T-cell (primary cell): ENCODE measurements at regions not wholly inside any gene's neighbourhood (a gene's known extent, or its start where the extent isn't known, plus 50 kb on each side); places are given as distances from the start of the nearest gene placed in this dataset.

Experiments
- ATAC-seq, 4 experiments: fragments of 200-7000 bp in 3 of 4; fragments of 150-1000 bp in 1 of 4; cut with Tn5 transposase; replicated peaks in 1 of 4; 1 replicate in 3 of 4; 2 replicates in 1 of 4; pipeline ENCODE4 v1.10.0; 2021; ENCODE audit warnings: moderate library complexity in 3 of 4, mild to moderate bottlenecking in 2 of 4, moderate number of reproducible peaks in 1 of 4
- CTCF ChIA-PET, 2 donors: fragments of 300-600 bp; sonication (Branson Sonifier 250); formaldehyde crosslinking; loops; one replicate each; lab custom pipeline; 2022; ENCODE audit warnings: antibody characterized with exemption in 2 of 2; lab: Charles Lee
- POLR2A ChIA-PET, 2 donors: fragments of 300-600 bp; sonication (Branson Sonifier 250); formaldehyde crosslinking; loops; one replicate each; lab custom pipeline; 2022; ENCODE audit warnings: antibody characterized with exemption in 2 of 2; lab: Charles Lee
- DNase-seq, 35 experiments: peaks; one replicate each; pipeline versions ENCODE4 v3.0.0 to v3.0.0-alpha.2; 2013 to 2023
- H3K27ac ChIP-seq: one replicate; pipeline ENCODE4 v1.5.1; 2013; ENCODE audit warnings: low read length
- H3K27me3 ChIP-seq, 2 experiments: replicated peaks in 1 of 2; 1 replicate in 1 of 2; 2 replicates in 1 of 2; pipeline versions ENCODE4 v1.6.1 to v1.7.0; 2013; ENCODE audit warnings: low read length in 1 of 2, mixed read lengths in 1 of 2; ENCODE audit not compliant: control insufficient read depth in 2 of 2, insufficient read depth in 2 of 2; ENCODE audit errors: extremely low read depth in 1 of 2
- H3K36me3 ChIP-seq, 2 donors: 1 replicate in 1 of 2; 2 replicates in 1 of 2; pipeline versions ENCODE4 v1.6.1 to v1.7.0; 2013; ENCODE audit warnings: low read length in 1 of 2; ENCODE audit not compliant: control insufficient read depth in 2 of 2, insufficient read depth in 1 of 2; ENCODE audit errors: extremely low read depth in 1 of 2
- H3K4me1 ChIP-seq, 2 experiments: 1 replicate in 1 of 2; 2 replicates in 1 of 2; pipeline versions ENCODE4 v1.6.1 to v1.7.0; 2013; ENCODE audit warnings: low read length in 2 of 2, mixed read lengths in 1 of 2; ENCODE audit not compliant: insufficient read depth in 2 of 2, control insufficient read depth in 1 of 2; ENCODE audit errors: extremely low read depth in 1 of 2
- H3K4me3 ChIP-seq, 2 donors: 1 replicate in 1 of 2; 2 replicates in 1 of 2; pipeline versions ENCODE4 v1.5.1 to v1.7.0; 2013; ENCODE audit warnings: mild to moderate bottlenecking in 2 of 2, low read length in 1 of 2, moderate library complexity in 1 of 2; ENCODE audit not compliant: control insufficient read depth in 1 of 2; ENCODE audit errors: extremely low read depth in 1 of 2
- H3K9me3 ChIP-seq: 2 replicates; pipeline ENCODE4 v1.7.0; 2013
- H3K27ac Mint-ChIP-seq, 2 donors: one replicate each; pipeline ENCODE4 v1.8.0; 2020 to 2021; ENCODE audit warnings: mild to moderate bottlenecking in 2 of 2, mixed read lengths in 2 of 2
- H3K27me3 Mint-ChIP-seq, 2 donors: one replicate each; pipeline ENCODE4 v1.8.0; 2021 to 2022; ENCODE audit warnings: mixed read lengths in 2 of 2
- H3K36me3 Mint-ChIP-seq: one replicate; pipeline ENCODE4 v1.8.0; 2021; ENCODE audit warnings: mixed read lengths
- H3K4me1 Mint-ChIP-seq, 3 donors: one replicate each; pipeline ENCODE4 v1.8.0; 2020 to 2022; ENCODE audit warnings: mixed read lengths in 3 of 3, mild to moderate bottlenecking in 1 of 3
- H3K4me3 Mint-ChIP-seq, 3 donors: one replicate each; pipeline ENCODE4 v1.8.0; 2020 to 2022; ENCODE audit warnings: mild to moderate bottlenecking in 3 of 3, mixed read lengths in 3 of 3, moderate library complexity in 3 of 3
- H3K9me3 Mint-ChIP-seq, 3 donors: one replicate each; pipeline ENCODE4 v1.8.0; 2020 to 2022; ENCODE audit warnings: mixed read lengths in 3 of 3
- WGBS: methylation state at CpG from one replicate; pipeline ENCODE4 v1.1.5; 2013; ENCODE audit warnings: missing lambda C conversion rate; ENCODE audit not compliant: insufficient coverage; 5-methylcytosine and 5-hydroxymethylcytosine counted together

DNA sequence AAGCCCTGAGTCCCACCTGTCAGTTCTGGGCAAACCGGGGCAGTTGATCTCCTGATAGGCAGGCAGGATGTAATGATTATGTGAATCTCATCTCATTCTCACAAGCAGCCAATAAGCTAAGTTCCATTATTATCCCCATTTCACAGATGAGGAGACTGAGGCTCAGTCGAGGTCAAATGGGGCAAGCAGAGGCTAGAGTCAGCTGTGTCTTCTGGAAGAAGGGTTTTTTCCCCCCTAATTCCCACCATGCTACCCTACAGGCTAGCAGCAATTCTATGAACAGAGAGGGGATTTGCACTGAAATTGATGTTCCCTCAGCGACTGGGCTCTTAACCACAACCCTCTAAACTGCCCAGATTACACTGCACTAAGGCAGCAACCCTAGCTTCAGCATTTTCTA lies 93.8 kb upstream of the MAP1LC3B2 start:
- Histone ChIP-seq H3K4me1 (no peaks in the 10 kb centered on the region), H3K27ac (no peak overlapping the region), H3K27me3 (peaks cover 0 to 3% of the 10 kb centered on the region in 2 experiments), H3K36me3 (no peaks in the 10 kb centered on the region), H3K9me3 (no peaks in the 10 kb centered on the region), H3K4me3 (no peak overlapping the region)
- WGBS, result 80% methylated on average over 1 of the region's 3 CpGs
- Mint-ChIP-seq H3K36me3 (no peaks in the 10 kb centered on the region), H3K27me3 (no peaks in the 10 kb centered on the region), H3K4me1 (peaks cover 0 to 5% (median 0%) of the 10 kb centered on the region in 3 donors), H3K9me3 (no peaks in the 10 kb centered on the region), H3K27ac (no peak overlapping the region), H3K4me3 (no peak overlapping the region)
- POLR2A ChIA-PET, result no interaction called here
- ATAC-seq (no peak), DNase-seq (no peak)
- CTCF ChIA-PET, result no interaction called here

- no peaks in the 10 kb centered on the region for H3K36me3 ChIP-seq
- H3K4me1 Mint-ChIP-seq, result peaks cover 0 to 5% (median 0%) of the 10 kb centered on the region in 3 donors
- no peak for ATAC-seq
- no peak overlapping the region for H3K27ac ChIP-seq
- CTCF ChIA-PET, result no interaction called here
- POLR2A ChIA-PET, result no interaction called here
- H3K27me3 Mint-ChIP-seq, result no peaks in the 10 kb centered on the region
- no peaks in the 10 kb centered on the region for H3K4me1 ChIP-seq
- no peaks in the 10 kb centered on the region for H3K36me3 Mint-ChIP-seq
- H3K4me3 Mint-ChIP-seq, result no peak overlapping the region
- no peaks in the 10 kb centered on the region for H3K9me3 Mint-ChIP-seq
- no peak for DNase-seq
- no peaks in the 10 kb centered on the region for H3K9me3 ChIP-seq
- no peak overlapping the region for H3K4me3 ChIP-seq
- peaks cover 0 to 3% of the 10 kb centered on the region in 2 experiments for H3K27me3 ChIP-seq
- H3K27ac Mint-ChIP-seq, result no peak overlapping the region
- WGBS, result 80% methylated on average over 3 of the region's 4 CpGs
Measured at GRCh38 chr12:116465856-116466255, 93.3 kb upstream of the MAP1LC3B2 start.

- Histone ChIP-seq H3K27me3 (peaks cover 0 to 3% of the 10 kb centered on the region in 2 experiments), H3K9me3 (no peaks in the 10 kb centered on the region), H3K27ac (no peak overlapping the region), H3K4me3 (no peak overlapping the region), H3K36me3 (no peaks in the 10 kb centered on the region), H3K4me1 (no peaks in the 10 kb centered on the region)
- WGBS, result 90% methylated on average over 2 of the region's 3 CpGs
- Mint-ChIP-seq H3K27ac (no peak overlapping the region), H3K4me3 (no peak overlapping the region), H3K27me3 (no peaks in the 10 kb centered on the region), H3K4me1 (peaks cover 0 to 5% (median 0%) of the 10 kb centered on the region in 3 donors), H3K36me3 (no peaks in the 10 kb centered on the region), H3K9me3 (no peaks in the 10 kb centered on the region)
- ChIA-PET POLR2A (no interaction called here), CTCF (no interaction called here)
- DNase-seq (no peak), ATAC-seq (no peak)
Measured at GRCh38 chr12:116466536-116466935, 92.6 kb upstream of the MAP1LC3B2 start.

- ATAC-seq (no peak), DNase-seq (no peak)
- ChIA-PET POLR2A (no interaction called here), CTCF (no interaction called here)
- Mint-ChIP-seq H3K9me3 (peaks cover 0 to 3% (median 2%) of the 10 kb centered on the region in 3 donors), H3K4me3 (no peak overlapping the region), H3K27me3 (no peaks in the 10 kb centered on the region), H3K27ac (no peak overlapping the region), H3K4me1 (peaks cover 0 to 5% (median 0%) of the 10 kb centered on the region in 3 donors), H3K36me3 (no peaks in the 10 kb centered on the region)
- Histone ChIP-seq H3K27me3 (peaks cover 0 to 3% of the 10 kb centered on the region in 2 experiments), H3K4me1 (no peaks in the 10 kb centered on the region), H3K9me3 (no peaks in the 10 kb centered on the region), H3K27ac (no peak overlapping the region), H3K4me3 (no peak overlapping the region), H3K36me3 (no peaks in the 10 kb centered on the region)
- WGBS, result no CpG with 5 or more reads among the region's 3 CpGs
Measured at GRCh38 chr12:116469344-116469743, 89.8 kb upstream of the MAP1LC3B2 start.

DNA sequence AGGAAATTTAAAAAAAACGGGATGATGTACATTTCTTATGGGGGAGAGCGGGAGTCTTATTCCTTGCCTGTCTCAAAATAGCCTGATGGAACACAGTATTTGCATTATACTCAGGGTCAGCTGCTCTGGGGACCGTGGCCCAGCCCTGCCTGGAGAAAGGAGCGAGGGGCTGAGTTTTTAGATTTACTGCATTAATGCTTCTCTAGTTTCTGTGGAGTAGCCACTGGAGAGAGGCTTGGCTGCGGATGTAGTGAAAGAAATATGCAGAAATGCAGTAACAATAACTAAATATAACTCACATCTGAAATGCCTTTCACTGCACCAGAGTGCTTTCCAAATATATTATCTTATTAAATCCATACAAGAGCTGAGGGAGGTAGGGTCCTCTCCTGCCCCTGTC lies 87.6 kb upstream of the MAP1LC3B2 start:
- peaks cover 0 to 12% (median 8%) of the 10 kb centered on the region in 3 donors for H3K9me3 Mint-ChIP-seq
- no peak overlapping the region for H3K27ac Mint-ChIP-seq
- Histone ChIP-seq H3K9me3 (no peaks in the 10 kb centered on the region), H3K27me3 (no peaks in the 10 kb centered on the region), H3K4me3 (no peak overlapping the region), H3K4me1 (no peaks in the 10 kb centered on the region), H3K27ac (no peak overlapping the region), H3K36me3 (no peaks in the 10 kb centered on the region)
- H3K4me1 Mint-ChIP-seq, result peaks cover 0 to 5% (median 0%) of the 10 kb centered on the region in 3 donors
- CTCF ChIA-PET, result interaction anchor here in 1 of 2 donors (0.6 kb wide), 1 partner anchor 24 kb away, joined by 4 read pairs; no protein-coding TSS in a partner anchor
- H3K27me3 Mint-ChIP-seq, result no peaks in the 10 kb centered on the region
- H3K36me3 Mint-ChIP-seq, result peaks cover 4% of the 10 kb centered on the region
- ATAC-seq (no peak), DNase-seq (no peak)
- H3K4me3 Mint-ChIP-seq, result no peak overlapping the region
- WGBS, result 100% methylated on average over 1 of the region's 5 CpGs
- POLR2A ChIA-PET, result no interaction called here

DNA sequence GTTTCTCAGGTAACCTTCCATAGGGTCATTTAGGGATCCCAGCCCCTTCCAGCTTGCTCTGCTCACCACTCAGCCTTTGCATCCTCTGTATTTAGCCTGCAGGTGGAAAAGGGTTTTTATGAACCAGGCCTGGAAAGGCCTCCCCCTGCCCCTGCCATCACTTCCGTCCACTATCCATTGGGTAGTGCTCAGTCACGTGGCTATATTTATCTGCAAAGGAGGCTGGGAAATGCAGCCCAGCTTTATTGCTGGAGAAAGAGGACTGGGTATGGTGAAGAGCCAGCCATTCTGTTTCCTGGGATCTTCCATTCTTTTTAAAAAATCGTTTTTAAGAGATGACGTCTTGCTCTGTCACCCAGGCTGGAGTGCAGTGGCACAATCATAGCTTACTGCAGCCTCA lies 87.0 kb upstream of the MAP1LC3B2 start:
- POLR2A ChIA-PET, result no interaction called here

DNA sequence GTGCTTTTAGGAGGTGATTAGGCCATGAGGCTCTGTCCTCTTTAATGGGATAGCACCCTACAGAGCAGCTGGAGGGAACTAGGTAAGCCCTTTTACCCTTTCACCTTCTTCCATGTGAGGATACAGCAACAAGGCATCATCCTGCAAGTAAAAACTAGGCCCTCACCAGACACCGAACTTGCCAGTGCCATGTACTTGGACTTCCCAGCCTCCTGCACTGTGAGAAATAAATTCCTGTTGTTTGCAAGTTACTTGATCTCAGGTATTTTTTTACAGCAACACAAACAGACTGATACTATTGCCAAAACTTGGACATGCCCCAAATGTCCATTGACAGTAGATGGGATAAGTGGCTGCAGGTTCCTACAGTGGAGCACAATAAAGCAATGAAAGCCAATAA lies 85.8 kb upstream of the MAP1LC3B2 start:
- no peaks in the 10 kb centered on the region for H3K27me3 Mint-ChIP-seq
- Histone ChIP-seq H3K9me3 (no peaks in the 10 kb centered on the region), H3K4me1 (no peaks in the 10 kb centered on the region), H3K27me3 (no peaks in the 10 kb centered on the region), H3K4me3 (no peak overlapping the region), H3K27ac (no peak overlapping the region), H3K36me3 (no peaks in the 10 kb centered on the region)
- no peak for DNase-seq
- H3K36me3 Mint-ChIP-seq, result peaks cover 6% of the 10 kb centered on the region
- POLR2A ChIA-PET, result no interaction called here
- no peak overlapping the region for H3K4me3 Mint-ChIP-seq
- peaks cover 0 to 14% (median 13%) of the 10 kb centered on the region in 3 donors for H3K9me3 Mint-ChIP-seq
- no peak overlapping the region for H3K27ac Mint-ChIP-seq
- peaks cover 0 to 5% (median 0%) of the 10 kb centered on the region in 3 donors for H3K4me1 Mint-ChIP-seq
- CTCF ChIA-PET, result no interaction called here
- WGBS, result no CpG with 5 or more reads among the region's 1 CpG
- no peak for ATAC-seq

More for the DNA sequence above, 87.0 kb upstream of the MAP1LC3B2 start:
- WGBS, result no CpG with 5 or more reads among the region's 4 CpGs
- Mint-ChIP-seq H3K27me3 (no peaks in the 10 kb centered on the region), H3K4me3 (no peak overlapping the region), H3K4me1 (peaks cover 0 to 5% (median 0%) of the 10 kb centered on the region in 3 donors), H3K27ac (no peak overlapping the region), H3K9me3 (peaks cover 0 to 14% (median 10%) of the 10 kb centered on the region in 3 donors), H3K36me3 (peaks cover 6% of the 10 kb centered on the region)
- H3K27ac ChIP-seq, result no peak overlapping the region
- H3K4me3 ChIP-seq, result no peak overlapping the region
- no peak for ATAC-seq
- no peaks in the 10 kb centered on the region for H3K36me3 ChIP-seq
- CTCF ChIA-PET, result no interaction called here
- no peaks in the 10 kb centered on the region for H3K27me3 ChIP-seq
- H3K4me1 ChIP-seq, result no peaks in the 10 kb centered on the region
- DNase-seq, result no peak
- H3K9me3 ChIP-seq, result no peaks in the 10 kb centered on the region
